NCI-H460 (cell line): ENCODE measurements at regions not wholly inside any gene's neighbourhood (a gene's known extent, or its start where the extent isn't known, plus 50 kb on each side); places are given as distances from the start of the nearest gene placed in this dataset.

Experiments used
- DNase-seq: peaks from one replicate; pipeline ENCODE4 v3.0.0-alpha.2; 2016; ENCODE audit warnings: low read depth; ENCODE audit errors: extremely low read depth

GRCh38 chr6:50102676-50103075 is 52.9 kb upstream of the DEFB112 start:
- DNase-seq = no peak

- DNase-seq = no peak
These were observed 60.9 kb upstream of the DEFB112 start for GRCh38 chr6:50110587-50110986.

GRCh38 chr6:50112981-50113857 is 63.5 kb upstream of the DEFB112 start:
- no peak for DNase-seq

GRCh38 chr6:50116390-50116789 is 66.7 kb upstream of the DEFB112 start:
- DNase-seq = no peak

GRCh38 chr6:50116797-50117542 is 67.2 kb upstream of the DEFB112 start:
- DNase-seq = no peak

GRCh38 chr6:50120300-50120699 is 70.6 kb upstream of the DEFB112 start:
- no peak for DNase-seq

- no peak for DNase-seq
These were observed 74.0 kb upstream of the DEFB112 start for GRCh38 chr6:50123688-50124087.

GRCh38 chr6:50124572-50124971 is 74.8 kb upstream of the DEFB112 start:
- no peak for DNase-seq

GRCh38 chr6:50128420-50129005 is 78.8 kb upstream of the DEFB112 start:
- peak; percentile 8 for DNase-seq

GRCh38 chr6:50135968-50136367 is 86.2 kb upstream of the DEFB112 start:
- DNase-seq = no peak

- DNase-seq = no peak
These were observed 91.4 kb upstream of the DEFB112 start for GRCh38 chr6:50141100-50141499.

- DNase-seq = no peak
These were observed 93.4 kb upstream of the DEFB112 start for GRCh38 chr6:50143011-50143719.

GRCh38 chr6:50145125-50145524 is 95.4 kb upstream of the DEFB112 start:
- DNase-seq = peak; percentile 11

GRCh38 chr6:50147371-50147770 is 97.6 kb upstream of the DEFB112 start:
- no peak for DNase-seq

GRCh38 chr6:50180646-50181045 is 130.9 kb upstream of the DEFB112 start:
- DNase-seq = no peak

GRCh38 chr6:50185006-50185405 is 135.3 kb upstream of the DEFB112 start:
- DNase-seq = no peak

- DNase-seq = no peak
These were observed 137.7 kb upstream of the DEFB112 start for GRCh38 chr6:50187351-50187921.

GRCh38 chr6:50198245-50198644 is 148.5 kb upstream of the DEFB112 start:
- no peak for DNase-seq

- no peak for DNase-seq
These were observed 153.0 kb upstream of the DEFB112 start for GRCh38 chr6:50202766-50203165.

GRCh38 chr6:50211582-50211981 is 161.9 kb upstream of the DEFB112 start:
- DNase-seq = no peak

GRCh38 chr6:50213146-50213545 is 163.4 kb upstream of the DEFB112 start:
- DNase-seq = no peak
